ENCODE measurements at regions not wholly inside any gene's neighbourhood (a gene's known extent, or its start where the extent isn't known, plus 50 kb on each side); places are given as distances from the start of the nearest gene placed in this dataset.
"Not testable (repeated sequence)": the region's sequence is repeated elsewhere in the genome, so short reads cannot be mapped to it uniquely, and the experiment has no call there.

- DNase-seq, result peak; percentile 38
Observed at GRCh38 chrX:41005445-41005992, 79.7 kb upstream of the USP9X start.

GRCh38 chrX:41009850-41010846, 75.1 kb upstream of the USP9X start:
- peak; percentile 90 for DNase-seq

GRCh38 chrX:41014776-41015360, 70.4 kb upstream of the USP9X start:
- DNase-seq, result no peak

GRCh38 chrX:41017785-41018184, 67.5 kb upstream of the USP9X start:
- DNase-seq, result not testable (repeated sequence)

- DNase-seq, result not testable (repeated sequence)
Observed at GRCh38 chrX:41018391-41019040, 66.7 kb upstream of the USP9X start.

GRCh38 chrX:41019041-41019392, 66.2 kb upstream of the USP9X start:
- DNase-seq, result no peak

- DNase-seq, result no peak
Observed at GRCh38 chrX:41022566-41022965, 62.7 kb upstream of the USP9X start.

- DNase-seq, result no peak
Observed at GRCh38 chrX:41023098-41023497, 62.1 kb upstream of the USP9X start.

- not testable (repeated sequence) for DNase-seq
Observed at GRCh38 chrX:41024335-41024734, 60.9 kb upstream of the USP9X start.

GRCh38 chrX:41024755-41025154, 60.5 kb upstream of the USP9X start:
- no peak for DNase-seq

- DNase-seq, result no peak
Observed at GRCh38 chrX:41025926-41026701, 59.1 kb upstream of the USP9X start.

- no peak for DNase-seq
Observed at GRCh38 chrX:41026702-41027078, 58.6 kb upstream of the USP9X start.

GRCh38 chrX:41029332-41029731, 55.9 kb upstream of the USP9X start:
- DNase-seq, result no peak

GRCh38 chrX:41031256-41031967, 53.8 kb upstream of the USP9X start:
- DNase-seq, result no peak

GRCh38 chrX:41033299-41033698, 51.9 kb upstream of the USP9X start:
- peak; percentile 23 for DNase-seq

GRCh38 chrX:41034902-41035301, 50.3 kb upstream of the USP9X start:
- not testable (repeated sequence) for DNase-seq

All from dermis blood vessel endothelial cell (primary cell).